ENCODE measurements at regions not wholly inside any gene's neighbourhood (a gene's known extent, or its start where the extent isn't known, plus 50 kb on each side); places are given as distances from the start of the nearest gene placed in this dataset.

- no peak overlapping the region for H3K4me3 ChIP-seq
- Mint-ChIP-seq H3K4me1 (peaks cover 7% of the 10 kb centered on the region), H3K36me3 (no peaks in the 10 kb centered on the region), H3K4me3 (no peak overlapping the region), H3K9me3 (peaks cover 18% of the 10 kb centered on the region), H3K27me3 (ENCODE audit: insufficient read depth, low read depth) (no peaks in the 10 kb centered on the region), H3K27ac (no peak overlapping the region)
- TF ChIP-seq EZH2phosphoT487 (IDR thresholded peaks at IDR 0.05) (no peak), EZH2 (IDR thresholded peaks at IDR 0.05) (no peak)
- no peaks in the 10 kb centered on the region for H3K27me3 ChIP-seq
- no peaks in the 10 kb centered on the region for H3K79me2 ChIP-seq (ENCODE audit: low read depth)
- H3K4me2 ChIP-seq = no peak overlapping the region
- DNase-seq (ENCODE audit: low spot score) = no peak
- no peak overlapping the region for H3K9ac ChIP-seq
- no peaks in the 10 kb centered on the region for H4K20me1 ChIP-seq (ENCODE audit: low read depth)
- peaks cover 3% of the 10 kb centered on the region for H3K4me1 ChIP-seq
- H3K36me3 ChIP-seq = no peaks in the 10 kb centered on the region
- peaks cover 13% of the 10 kb centered on the region for H3K9me3 ChIP-seq (ENCODE audit: low read depth)
- H3K27ac ChIP-seq = no peak overlapping the region
- no peaks in the 10 kb centered on the region for H3F3A ChIP-seq (ENCODE audit: low read depth)
- no peak overlapping the region for H2AFZ ChIP-seq (replicated peaks)
These were observed 324.1 kb upstream of the PCDH9 start for GRCh38 chr13:67554286-67554685.

DNA sequence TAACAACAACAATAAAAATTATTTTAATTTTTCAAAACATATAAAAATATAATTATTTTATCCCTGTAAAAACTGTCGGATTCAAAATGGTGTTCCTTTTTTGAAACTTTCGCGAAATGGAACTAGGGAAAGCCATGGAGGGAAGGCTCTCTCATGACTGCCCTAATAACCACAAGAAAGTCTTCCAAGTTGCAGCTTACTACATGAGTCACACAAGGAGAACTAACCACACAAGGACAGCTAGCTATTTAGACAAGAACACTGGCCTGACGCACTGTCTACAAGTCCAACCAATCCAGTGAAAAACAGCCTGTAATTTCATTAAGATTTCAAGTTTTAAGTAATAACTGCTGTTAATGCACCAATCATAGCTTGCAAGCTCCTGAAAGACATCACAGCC, 319.2 kb upstream of the PCDH9 start:
- Histone ChIP-seq H3K4me1 (peaks cover 12% of the 10 kb centered on the region), H3K9me3 (ENCODE audit: low read depth) (no peaks in the 10 kb centered on the region), H3K4me2 (no peak overlapping the region), H3F3A (ENCODE audit: low read depth) (no peaks in the 10 kb centered on the region), H3K9ac (no peak overlapping the region), H3K4me3 (no peak overlapping the region), H3K27me3 (no peaks in the 10 kb centered on the region), H2AFZ (replicated peaks) (peak overlapping the region; percentile 44), H3K79me2 (ENCODE audit: low read depth) (no peaks in the 10 kb centered on the region), H3K36me3 (no peaks in the 10 kb centered on the region), H4K20me1 (ENCODE audit: low read depth) (no peaks in the 10 kb centered on the region), H3K27ac (no peak overlapping the region)
- H3K27me3 Mint-ChIP-seq (ENCODE audit: insufficient read depth, low read depth) = no peaks in the 10 kb centered on the region
- DNase-seq (ENCODE audit: low spot score) = no peak
- H3K27ac Mint-ChIP-seq = no peak overlapping the region
- H3K4me3 Mint-ChIP-seq = no peak overlapping the region
- no peaks in the 10 kb centered on the region for H3K9me3 Mint-ChIP-seq
- H3K4me1 Mint-ChIP-seq = peaks cover 11% of the 10 kb centered on the region
- H3K36me3 Mint-ChIP-seq = no peaks in the 10 kb centered on the region
- no peak for TF ChIP-seq EZH2 (IDR thresholded peaks at IDR 0.05)
- TF ChIP-seq, protein P1, sequence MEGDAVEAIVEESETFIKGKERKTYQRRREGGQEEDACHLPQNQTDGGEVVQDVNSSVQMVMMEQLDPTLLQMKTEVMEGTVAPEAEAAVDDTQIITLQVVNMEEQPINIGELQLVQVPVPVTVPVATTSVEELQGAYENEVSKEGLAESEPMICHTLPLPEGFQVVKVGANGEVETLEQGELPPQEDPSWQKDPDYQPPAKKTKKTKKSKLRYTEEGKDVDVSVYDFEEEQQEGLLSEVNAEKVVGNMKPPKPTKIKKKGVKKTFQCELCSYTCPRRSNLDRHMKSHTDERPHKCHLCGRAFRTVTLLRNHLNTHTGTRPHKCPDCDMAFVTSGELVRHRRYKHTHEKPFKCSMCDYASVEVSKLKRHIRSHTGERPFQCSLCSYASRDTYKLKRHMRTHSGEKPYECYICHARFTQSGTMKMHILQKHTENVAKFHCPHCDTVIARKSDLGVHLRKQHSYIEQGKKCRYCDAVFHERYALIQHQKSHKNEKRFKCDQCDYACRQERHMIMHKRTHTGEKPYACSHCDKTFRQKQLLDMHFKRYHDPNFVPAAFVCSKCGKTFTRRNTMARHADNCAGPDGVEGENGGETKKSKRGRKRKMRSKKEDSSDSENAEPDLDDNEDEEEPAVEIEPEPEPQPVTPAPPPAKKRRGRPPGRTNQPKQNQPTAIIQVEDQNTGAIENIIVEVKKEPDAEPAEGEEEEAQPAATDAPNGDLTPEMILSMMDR (IDR thresholded peaks at IDR 0.05) = no peak
- TF ChIP-seq EZH2phosphoT487 (IDR thresholded peaks at IDR 0.05) = no peak

DNA sequence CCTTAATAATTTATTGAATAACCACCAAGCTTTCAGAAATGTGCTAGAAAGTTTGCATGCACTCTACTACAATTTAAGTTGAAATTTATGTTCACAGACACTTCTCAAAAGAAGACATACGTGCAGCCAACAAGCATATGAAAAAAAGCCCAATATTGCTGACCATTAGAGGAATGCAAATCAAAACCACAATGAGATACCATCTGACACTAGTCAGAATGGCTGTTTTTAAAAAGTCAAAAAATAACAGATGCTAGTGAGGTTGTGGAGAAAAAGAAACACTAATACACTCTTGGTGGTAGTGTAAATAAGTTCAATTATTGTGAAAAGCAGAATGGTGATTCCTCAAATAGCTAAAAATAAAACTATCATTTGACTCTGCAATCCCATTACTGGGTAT, 308.8 kb upstream of the PCDH9 start:
- Mint-ChIP-seq H3K27ac (no peak overlapping the region), H3K4me1 (no peaks in the 10 kb centered on the region)

GRCh38 chr13:67520886-67521285, 290.8 kb upstream of the PCDH9 start:
- no peak overlapping the region for H3K9ac ChIP-seq
- no peak overlapping the region for H3K4me2 ChIP-seq
- peaks cover 18% of the 10 kb centered on the region for H3K4me1 Mint-ChIP-seq
- no peaks in the 10 kb centered on the region for H3K36me3 ChIP-seq
- H3K9me3 Mint-ChIP-seq = peaks cover 16% of the 10 kb centered on the region
- TF ChIP-seq EZH2 (IDR thresholded peaks at IDR 0.05) = no peak
- no peak for TF ChIP-seq EZH2phosphoT487 (IDR thresholded peaks at IDR 0.05)
- TF ChIP-seq, protein P1 (IDR thresholded peaks at IDR 0.05) = no peak
- no peaks in the 10 kb centered on the region for H3K9me3 ChIP-seq (ENCODE audit: low read depth)
- no peak overlapping the region for H3K4me3 ChIP-seq
- no peak overlapping the region for H3K27ac ChIP-seq
- H4K20me1 ChIP-seq (ENCODE audit: low read depth) = no peaks in the 10 kb centered on the region
- no peaks in the 10 kb centered on the region for H3K27me3 ChIP-seq
- peaks cover 5% of the 10 kb centered on the region for H3F3A ChIP-seq (ENCODE audit: low read depth)
- H3K79me2 ChIP-seq (ENCODE audit: low read depth) = no peaks in the 10 kb centered on the region
- H3K27ac Mint-ChIP-seq = no peak overlapping the region
- no peak overlapping the region for H3K4me3 Mint-ChIP-seq
- H3K4me1 ChIP-seq = peaks cover 18% of the 10 kb centered on the region
- DNase-seq (ENCODE audit: low spot score) = no peak
- no peak overlapping the region for H2AFZ ChIP-seq (replicated peaks)
- peaks cover 3% of the 10 kb centered on the region for H3K36me3 Mint-ChIP-seq
- H3K27me3 Mint-ChIP-seq (ENCODE audit: insufficient read depth, low read depth) = peaks cover 4% of the 10 kb centered on the region

More for the DNA sequence above, 308.8 kb upstream of the PCDH9 start:
- Histone ChIP-seq H3K4me2 (no peak overlapping the region), H3K4me3 (no peak overlapping the region), H3K36me3 (no peaks in the 10 kb centered on the region), H3K9me3 (ENCODE audit: low read depth) (no peaks in the 10 kb centered on the region), H2AFZ (replicated peaks) (no peak overlapping the region), H3K9ac (no peak overlapping the region), H3K79me2 (ENCODE audit: low read depth) (no peaks in the 10 kb centered on the region), H3K4me1 (no peaks in the 10 kb centered on the region), H3K27me3 (no peaks in the 10 kb centered on the region), H4K20me1 (ENCODE audit: low read depth) (no peaks in the 10 kb centered on the region), H3F3A (ENCODE audit: low read depth) (no peaks in the 10 kb centered on the region), H3K27ac (no peak overlapping the region)
- TF ChIP-seq EZH2 (IDR thresholded peaks at IDR 0.05) (no peak), EZH2phosphoT487 (IDR thresholded peaks at IDR 0.05) (no peak)
- TF ChIP-seq, protein P1 (IDR thresholded peaks at IDR 0.05) = no peak
- H3K9me3 Mint-ChIP-seq = no peaks in the 10 kb centered on the region
- DNase-seq (ENCODE audit: low spot score) = no peak
- no peak overlapping the region for H3K4me3 Mint-ChIP-seq
- no peaks in the 10 kb centered on the region for H3K36me3 Mint-ChIP-seq
- peaks cover 2% of the 10 kb centered on the region for H3K27me3 Mint-ChIP-seq (ENCODE audit: insufficient read depth, low read depth)

All from neural progenitor cell (in vitro differentiated cells).